Esophagus squamous epithelium (tissue), 4 donors: ENCODE measurements at regions not wholly inside any gene's neighbourhood (a gene's known extent, or its start where the extent isn't known, plus 50 kb on each side); places are given as distances from the start of the nearest gene placed in this dataset.

Experiments used
- POLR2A ChIP-seq, 4 donors: fragments of 450-650 bp; IDR thresholded peaks; one replicate each; pipeline ENCODE4 v1.6.1; 2017; ENCODE audit warnings: antibody characterized with exemption in 4 of 4, mild to moderate bottlenecking in 4 of 4, moderate library complexity in 3 of 4
- TF ChIP-seq, protein P1 (sequence below), 6 experiments: fragments of 450-650 bp in 4 of 6; fragments of 200-600 bp in 2 of 6; sonication (generic) in 2 of 6; IDR thresholded peaks; one replicate each; pipeline ENCODE4 v1.5.1; 2016 to 2019; ENCODE audit warnings: antibody characterized with exemption in 6 of 6, mild to moderate bottlenecking in 4 of 6, moderate library complexity in 4 of 6

DNA sequence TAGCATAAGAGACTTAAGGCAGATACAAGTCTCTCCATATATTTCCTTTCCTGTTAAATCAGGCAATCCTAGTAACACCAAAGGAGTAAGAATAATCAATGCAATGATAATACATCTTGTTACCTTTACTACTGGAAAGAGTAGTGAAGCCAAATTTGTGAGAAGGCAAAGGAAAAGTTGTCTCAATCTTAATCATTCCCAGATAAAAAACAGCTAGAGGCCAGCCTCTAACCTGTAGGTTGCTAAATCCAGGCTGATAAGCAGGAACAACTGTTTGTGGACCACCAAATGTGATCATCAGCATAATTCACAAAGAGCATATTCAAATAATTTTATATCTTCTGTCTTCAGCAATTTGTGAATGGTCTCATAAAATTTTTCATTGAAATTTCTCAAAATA lies 189.2 kb upstream of the ADGRB3 start:
- TF ChIP-seq, protein P1, sequence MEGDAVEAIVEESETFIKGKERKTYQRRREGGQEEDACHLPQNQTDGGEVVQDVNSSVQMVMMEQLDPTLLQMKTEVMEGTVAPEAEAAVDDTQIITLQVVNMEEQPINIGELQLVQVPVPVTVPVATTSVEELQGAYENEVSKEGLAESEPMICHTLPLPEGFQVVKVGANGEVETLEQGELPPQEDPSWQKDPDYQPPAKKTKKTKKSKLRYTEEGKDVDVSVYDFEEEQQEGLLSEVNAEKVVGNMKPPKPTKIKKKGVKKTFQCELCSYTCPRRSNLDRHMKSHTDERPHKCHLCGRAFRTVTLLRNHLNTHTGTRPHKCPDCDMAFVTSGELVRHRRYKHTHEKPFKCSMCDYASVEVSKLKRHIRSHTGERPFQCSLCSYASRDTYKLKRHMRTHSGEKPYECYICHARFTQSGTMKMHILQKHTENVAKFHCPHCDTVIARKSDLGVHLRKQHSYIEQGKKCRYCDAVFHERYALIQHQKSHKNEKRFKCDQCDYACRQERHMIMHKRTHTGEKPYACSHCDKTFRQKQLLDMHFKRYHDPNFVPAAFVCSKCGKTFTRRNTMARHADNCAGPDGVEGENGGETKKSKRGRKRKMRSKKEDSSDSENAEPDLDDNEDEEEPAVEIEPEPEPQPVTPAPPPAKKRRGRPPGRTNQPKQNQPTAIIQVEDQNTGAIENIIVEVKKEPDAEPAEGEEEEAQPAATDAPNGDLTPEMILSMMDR (IDR thresholded peaks at IDR 0.05) = no peak
- TF ChIP-seq POLR2A (IDR thresholded peaks at IDR 0.05) = no peak
